ENCODE measurements at regions not wholly inside any gene's neighbourhood (a gene's known extent, or its start where the extent isn't known, plus 50 kb on each side); places are given as distances from the start of the nearest gene placed in this dataset.
A peak's percentile ranks its signal among the peaks of the same experiment; 100 is the strongest.

- H3K27me3 ChIP-seq (replicated peaks; ENCODE audit: insufficient read depth) = no peaks in the 10 kb centered on the region
- no peak for DNase-seq (ENCODE audit: low spot score)
- no peaks in the 10 kb centered on the region for H3K9me3 ChIP-seq
- no peaks in the 10 kb centered on the region for H3K36me3 ChIP-seq
- TF ChIP-seq, protein P1, sequence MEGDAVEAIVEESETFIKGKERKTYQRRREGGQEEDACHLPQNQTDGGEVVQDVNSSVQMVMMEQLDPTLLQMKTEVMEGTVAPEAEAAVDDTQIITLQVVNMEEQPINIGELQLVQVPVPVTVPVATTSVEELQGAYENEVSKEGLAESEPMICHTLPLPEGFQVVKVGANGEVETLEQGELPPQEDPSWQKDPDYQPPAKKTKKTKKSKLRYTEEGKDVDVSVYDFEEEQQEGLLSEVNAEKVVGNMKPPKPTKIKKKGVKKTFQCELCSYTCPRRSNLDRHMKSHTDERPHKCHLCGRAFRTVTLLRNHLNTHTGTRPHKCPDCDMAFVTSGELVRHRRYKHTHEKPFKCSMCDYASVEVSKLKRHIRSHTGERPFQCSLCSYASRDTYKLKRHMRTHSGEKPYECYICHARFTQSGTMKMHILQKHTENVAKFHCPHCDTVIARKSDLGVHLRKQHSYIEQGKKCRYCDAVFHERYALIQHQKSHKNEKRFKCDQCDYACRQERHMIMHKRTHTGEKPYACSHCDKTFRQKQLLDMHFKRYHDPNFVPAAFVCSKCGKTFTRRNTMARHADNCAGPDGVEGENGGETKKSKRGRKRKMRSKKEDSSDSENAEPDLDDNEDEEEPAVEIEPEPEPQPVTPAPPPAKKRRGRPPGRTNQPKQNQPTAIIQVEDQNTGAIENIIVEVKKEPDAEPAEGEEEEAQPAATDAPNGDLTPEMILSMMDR (IDR thresholded peaks at IDR 0.05) = no peak
- no peak overlapping the region for H3K4me3 ChIP-seq
- peak overlapping the region in 1 of 2 donors; percentile 78 for H3K27ac ChIP-seq
- no peak for ATAC-seq (ENCODE audit: insufficient number of reproducible peaks, low FRiP score, low read depth)
- H3K4me1 ChIP-seq (ENCODE audit: control insufficient read depth in 1 of 2, low read depth in 2 of 2) = peaks cover 30 to 57% of the 10 kb centered on the region in 2 donors
These were observed 176.1 kb upstream of the KLF14 start for GRCh38 chr7:130909881-130910672.

DNA sequence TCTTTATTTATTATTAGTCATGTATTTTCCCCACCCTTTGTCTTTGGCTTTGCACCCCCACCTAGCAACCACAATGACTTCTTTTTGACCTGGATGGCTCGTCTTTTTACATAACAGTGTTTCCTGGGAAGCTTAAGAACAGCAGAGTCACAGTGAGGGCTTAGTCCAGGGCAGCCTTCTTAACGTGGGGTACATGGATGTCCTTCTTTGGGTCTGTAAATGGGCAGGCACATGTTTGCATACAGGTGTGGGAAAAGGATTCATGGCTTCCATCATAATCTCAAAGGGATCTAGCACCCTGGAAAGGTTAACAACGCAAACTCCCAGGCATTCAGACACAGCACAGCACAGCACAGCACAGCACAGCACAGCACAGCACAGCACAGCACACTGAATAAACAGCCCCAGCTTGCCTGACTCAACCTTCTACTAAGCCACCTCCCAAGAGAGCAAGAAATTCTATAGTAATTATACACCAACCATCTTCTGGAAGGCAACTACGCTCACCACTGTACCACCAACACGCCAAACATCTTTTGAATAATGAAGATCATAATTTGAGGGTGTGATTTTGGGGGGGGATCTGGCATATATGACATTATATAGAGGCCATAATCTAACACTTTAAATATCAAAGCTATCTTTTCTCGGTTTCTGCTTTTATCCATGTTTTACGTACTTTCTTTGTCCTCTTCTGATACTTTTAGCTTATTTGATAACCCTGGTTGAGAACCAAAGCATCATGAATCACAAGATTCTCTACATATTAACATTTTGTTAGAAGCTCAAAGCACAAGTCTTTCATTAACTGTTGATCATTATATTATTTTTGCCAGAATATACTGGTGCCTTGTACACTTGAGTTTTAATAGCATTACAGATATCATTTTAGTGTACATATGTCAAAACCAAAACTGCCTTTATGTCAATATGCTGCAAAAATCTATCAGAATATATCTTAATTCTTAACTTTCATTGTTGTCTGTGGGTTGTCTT lies 177.2 kb upstream of the KLF14 start:
- TF ChIP-seq, protein P1 (IDR thresholded peaks at IDR 0.05) = no peak
- Histone ChIP-seq H3K27me3 (replicated peaks; ENCODE audit: insufficient read depth) (no peaks in the 10 kb centered on the region), H3K36me3 (no peaks in the 10 kb centered on the region), H3K9me3 (no peaks in the 10 kb centered on the region), H3K4me1 (ENCODE audit: control insufficient read depth in 1 of 2, low read depth in 2 of 2) (peaks cover 39 to 66% of the 10 kb centered on the region in 2 donors), H3K4me3 (peak overlapping the region; percentile 70), H3K27ac (peak overlapping the region; percentile 78 to 87)
- ATAC-seq (ENCODE audit: insufficient number of reproducible peaks, low FRiP score, low read depth) (no peak), DNase-seq (ENCODE audit: low spot score) (no peak)

DNA sequence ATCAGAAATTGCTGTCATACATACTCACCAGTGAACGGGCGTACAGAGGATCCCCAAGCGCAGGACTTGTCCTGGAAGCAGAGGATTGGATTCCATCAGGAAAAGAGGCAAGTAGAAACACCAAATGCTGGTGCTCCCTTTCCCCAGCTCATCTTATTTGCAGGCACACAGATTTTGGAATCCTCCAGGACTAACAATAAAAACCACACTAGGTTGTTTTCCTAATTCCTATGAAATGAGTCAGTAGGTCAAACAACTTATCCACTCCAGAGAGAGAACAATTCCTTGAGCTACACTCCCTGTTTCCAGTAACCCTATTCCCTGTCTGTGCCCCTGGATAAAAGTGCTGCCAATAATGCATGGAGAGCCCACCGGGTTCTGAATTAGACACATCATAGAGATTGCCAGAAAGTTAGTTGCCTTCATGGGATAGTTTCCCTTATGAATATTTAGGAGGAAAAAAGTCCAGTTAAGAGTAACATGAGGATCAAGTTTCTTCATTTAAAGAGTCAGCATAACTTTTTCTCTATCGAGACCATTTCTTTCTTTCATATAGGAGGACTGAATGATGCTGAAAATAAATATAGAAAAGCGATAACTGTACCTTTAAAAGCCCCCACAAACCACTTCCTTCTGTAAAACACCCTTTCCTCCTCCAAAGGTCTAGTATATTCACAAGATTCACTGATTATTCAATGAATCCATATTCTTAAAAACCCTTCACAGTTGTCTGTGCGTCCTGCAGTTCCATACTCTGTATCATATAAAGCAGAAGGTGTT lies 178.3 kb upstream of the KLF14 start:
- H3K36me3 ChIP-seq = no peaks in the 10 kb centered on the region
- peak overlapping the region; percentile 78 to 87 for H3K27ac ChIP-seq
- H3K27me3 ChIP-seq (replicated peaks; ENCODE audit: insufficient read depth) = no peaks in the 10 kb centered on the region
- no peak for DNase-seq (ENCODE audit: low spot score)
- TF ChIP-seq, protein P1 (IDR thresholded peaks at IDR 0.05) = no peak
- peak overlapping the region; percentile 70 for H3K4me3 ChIP-seq
- H3K9me3 ChIP-seq = no peaks in the 10 kb centered on the region
- peaks cover 45 to 76% of the 10 kb centered on the region in 2 donors for H3K4me1 ChIP-seq (ENCODE audit: control insufficient read depth in 1 of 2, low read depth in 2 of 2)
- ATAC-seq (ENCODE audit: insufficient number of reproducible peaks, low FRiP score, low read depth) = no peak

DNA sequence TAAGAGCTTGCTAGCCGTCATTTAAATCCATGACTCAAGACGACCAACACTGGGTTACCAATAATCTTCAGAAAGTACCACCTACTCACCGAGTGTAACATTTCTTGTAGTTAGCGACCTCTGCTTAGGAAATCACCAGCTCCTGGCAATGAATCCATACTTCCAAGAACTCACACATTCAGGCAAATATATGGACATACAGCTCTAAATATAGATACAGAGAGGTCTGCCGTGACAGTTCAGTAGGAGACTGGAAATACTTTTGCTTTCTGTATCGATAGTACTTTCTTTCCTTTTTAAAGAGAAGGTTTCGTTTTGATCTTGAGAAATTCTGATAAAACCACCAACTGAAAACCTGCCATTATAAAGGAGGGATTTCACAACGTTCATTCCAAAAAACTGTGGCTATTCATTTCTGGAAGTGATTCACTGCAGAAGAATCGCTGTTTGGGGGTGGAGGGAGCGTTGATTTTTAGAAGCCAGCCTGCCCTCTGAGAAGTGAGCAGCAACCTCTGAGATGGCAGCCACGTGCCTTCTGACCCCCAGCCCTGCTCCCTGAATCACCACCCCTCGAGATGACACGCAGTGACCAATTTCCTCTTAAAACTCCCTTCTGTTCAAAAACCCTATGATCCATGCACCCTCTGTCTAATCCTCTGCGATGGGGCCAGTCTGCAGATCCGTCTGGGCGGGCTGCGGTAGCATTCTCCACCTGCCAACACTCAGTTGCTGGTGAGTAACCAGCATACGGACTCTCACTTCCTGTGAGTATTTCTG lies 179.0 kb upstream of the KLF14 start:
- Histone ChIP-seq H3K27ac (peak overlapping the region; percentile 78 to 87), H3K4me1 (ENCODE audit: control insufficient read depth in 1 of 2, low read depth in 2 of 2) (peaks cover 48 to 83% of the 10 kb centered on the region in 2 donors), H3K36me3 (no peaks in the 10 kb centered on the region), H3K27me3 (replicated peaks; ENCODE audit: insufficient read depth) (no peaks in the 10 kb centered on the region), H3K4me3 (peak overlapping the region; percentile 70), H3K9me3 (no peaks in the 10 kb centered on the region)
- DNase-seq (ENCODE audit: low spot score) (peak; percentile 80), ATAC-seq (ENCODE audit: insufficient number of reproducible peaks, low FRiP score, low read depth) (peak; percentile 88)
- TF ChIP-seq, protein P1 (IDR thresholded peaks at IDR 0.05) = no peak

All from thoracic aorta (tissue), 2 donors.